HK-2 (cell line): ENCODE measurements at regions not wholly inside any gene's neighbourhood (a gene's known extent, or its start where the extent isn't known, plus 50 kb on each side); places are given as distances from the start of the nearest gene placed in this dataset.
"Not testable (repeated sequence)": the region's sequence is repeated elsewhere in the genome, so short reads cannot be mapped to it uniquely, and the experiment has no call there.

Experiments
- DNase-seq: peaks from one replicate; pipeline ENCODE4 v3.0.0-alpha.2; 2018; ENCODE audit not compliant: unreplicated experiment

GRCh38 chr6:113365191-113365590 lies 492.0 kb upstream of the MARCKS start:
- no peak for DNase-seq

- no peak for DNase-seq
Measured at GRCh38 chr6:113366505-113366904, 490.6 kb upstream of the MARCKS start.

GRCh38 chr6:113370508-113371502 lies 486.3 kb upstream of the MARCKS start:
- DNase-seq: no peak

- DNase-seq: not testable (repeated sequence)
Measured at GRCh38 chr6:113375466-113375865, 481.7 kb upstream of the MARCKS start.

- DNase-seq: no peak
Measured at GRCh38 chr6:113375950-113376846, 480.9 kb upstream of the MARCKS start.

GRCh38 chr6:113376847-113377165 lies 480.3 kb upstream of the MARCKS start:
- no peak for DNase-seq

DNA sequence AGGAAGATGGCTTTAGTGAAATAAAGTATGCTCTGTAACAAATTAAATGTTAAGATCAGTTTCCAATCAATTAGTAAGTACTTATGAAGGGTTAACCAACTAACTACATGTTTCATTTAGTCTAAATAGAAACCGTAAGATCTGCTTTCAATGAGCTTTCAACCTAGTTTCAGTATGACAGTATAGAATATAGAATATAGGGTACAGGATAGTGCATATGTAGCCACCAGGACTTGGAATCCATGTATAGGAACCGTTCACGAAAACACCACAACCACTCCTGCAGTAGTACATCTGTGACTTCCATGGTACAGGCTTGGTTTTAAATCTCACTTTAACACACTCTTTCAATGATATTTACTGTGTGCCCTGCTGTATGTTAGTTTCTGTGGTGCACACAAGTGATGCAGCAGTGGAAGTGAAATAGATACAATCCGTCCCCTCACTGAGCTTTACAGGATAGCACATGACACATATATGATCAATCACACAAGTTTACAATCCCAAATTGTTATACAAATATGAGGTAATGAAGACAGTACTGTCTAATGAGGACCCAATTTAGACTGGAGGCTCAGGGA lies 479.7 kb upstream of the MARCKS start:
- no peak for DNase-seq

DNA sequence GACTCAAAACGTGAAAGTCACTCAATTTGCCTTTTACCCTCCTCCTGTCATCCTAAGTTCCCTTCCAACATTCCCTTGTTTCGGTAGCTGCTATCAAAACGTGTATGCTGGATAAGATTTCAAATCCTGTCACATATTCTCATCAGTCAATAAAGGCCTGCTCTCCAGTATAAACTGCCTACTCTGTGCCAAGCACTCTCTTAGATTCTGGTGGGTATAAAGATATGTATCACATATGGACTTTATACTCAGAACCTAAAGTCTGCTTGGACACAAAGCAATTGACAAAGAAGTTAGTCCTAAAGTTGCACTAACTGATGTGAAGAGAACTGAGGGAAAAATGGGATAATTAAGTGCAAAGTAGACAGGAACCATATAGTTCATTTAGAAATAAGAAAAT lies 476.6 kb upstream of the MARCKS start:
- DNase-seq: no peak

DNA sequence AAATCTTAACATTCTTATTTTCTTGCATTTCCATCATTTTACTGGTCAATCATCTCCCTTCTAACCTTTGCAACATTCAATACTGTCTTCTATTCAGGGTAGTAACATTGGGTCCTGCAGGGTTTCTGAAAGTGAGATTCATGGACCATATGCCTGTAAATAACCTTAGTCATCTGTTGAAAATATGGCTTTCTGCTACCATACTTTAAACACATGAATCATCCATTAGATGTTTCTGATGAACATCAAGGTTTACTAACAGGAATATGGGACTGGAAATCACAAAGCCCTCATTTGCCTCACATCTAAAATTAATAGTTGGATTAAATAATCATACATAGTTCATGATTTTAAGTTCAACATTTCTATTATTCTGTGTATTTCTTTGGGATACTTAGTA lies 475.9 kb upstream of the MARCKS start:
- DNase-seq: no peak

DNA sequence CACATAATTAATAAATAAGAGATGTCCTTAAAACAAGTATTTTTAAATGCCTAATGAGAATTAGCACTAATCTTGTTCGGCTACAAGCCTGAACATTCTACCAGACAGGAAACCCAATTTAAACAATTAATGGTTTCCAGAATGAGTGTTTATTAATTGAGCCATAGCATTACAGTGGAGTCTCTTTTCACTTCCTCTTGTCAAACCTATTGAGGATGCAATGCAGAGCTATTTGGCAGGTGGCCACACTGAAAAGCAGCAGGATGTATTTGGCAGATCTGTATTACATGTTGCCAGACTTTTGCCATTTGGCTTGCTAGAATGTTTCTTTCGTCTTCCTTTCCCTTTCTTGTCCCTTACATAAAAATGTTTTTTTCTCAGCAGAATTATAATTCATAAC lies 475.2 kb upstream of the MARCKS start:
- no peak for DNase-seq

DNA sequence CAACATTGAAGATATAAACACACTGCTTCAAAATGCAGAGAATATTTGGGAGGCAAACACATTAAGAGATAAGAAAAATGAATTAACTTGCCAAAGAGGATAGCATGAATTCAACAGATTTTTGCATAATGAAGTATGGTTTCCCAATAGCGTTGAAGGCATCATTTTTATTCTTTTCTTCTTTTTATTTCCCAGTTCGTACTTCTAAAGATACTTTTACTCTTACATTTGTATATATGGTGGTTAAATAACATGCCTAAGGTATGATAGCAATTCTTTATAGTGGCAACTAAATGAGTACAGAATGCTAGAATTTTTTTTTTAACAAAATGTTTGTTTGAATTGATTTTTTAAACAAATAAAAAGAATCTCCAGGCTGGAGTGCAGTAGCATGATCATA lies 473.4 kb upstream of the MARCKS start:
- no peak for DNase-seq

DNA sequence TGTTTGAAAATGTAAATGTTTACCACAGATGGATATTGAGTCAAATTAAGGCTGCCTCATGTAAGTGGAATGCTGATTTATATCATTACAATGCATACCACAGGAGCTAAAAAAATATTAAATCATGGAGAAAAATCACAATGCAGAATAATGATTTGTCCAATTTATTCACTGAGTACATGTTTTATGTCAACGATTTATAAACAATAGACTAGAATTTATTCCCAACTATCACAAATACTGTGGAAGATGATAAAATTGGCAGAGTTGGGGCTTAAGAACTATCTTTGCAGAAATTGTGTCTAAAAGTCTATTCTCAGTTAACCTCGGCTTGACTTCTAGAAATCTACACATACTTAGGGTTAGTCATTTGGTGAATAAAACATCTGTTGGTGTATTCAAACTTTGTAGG lies 472.1 kb upstream of the MARCKS start:
- no peak for DNase-seq

- no peak for DNase-seq
Measured at GRCh38 chr6:113388996-113389395, 468.1 kb upstream of the MARCKS start.

- DNase-seq: no peak
Measured at GRCh38 chr6:113392551-113393055, 464.5 kb upstream of the MARCKS start.

DNA sequence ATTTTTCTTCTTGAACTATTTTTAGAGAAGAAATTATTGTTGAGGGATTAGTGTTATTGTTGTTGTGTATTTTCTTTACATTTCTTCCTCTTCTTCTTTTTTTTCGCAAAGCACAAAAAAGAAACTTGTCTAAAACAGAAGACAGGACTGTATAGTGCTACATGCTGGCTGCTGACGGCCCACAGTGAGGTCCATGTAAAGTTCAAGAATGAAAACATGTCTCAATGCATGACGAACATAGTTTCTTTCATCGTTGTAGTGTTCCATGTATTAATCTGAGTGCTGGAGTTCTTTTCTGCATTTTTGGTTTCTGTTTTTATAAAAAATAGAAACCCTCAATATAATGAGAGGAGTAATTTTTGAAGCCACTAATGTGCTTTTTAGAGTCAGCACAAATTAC lies 462.9 kb upstream of the MARCKS start:
- DNase-seq: no peak

GRCh38 chr6:113394729-113395128 lies 462.4 kb upstream of the MARCKS start:
- DNase-seq: no peak

GRCh38 chr6:113396730-113397129 lies 460.4 kb upstream of the MARCKS start:
- DNase-seq: no peak

- no peak for DNase-seq
Measured at GRCh38 chr6:113397236-113397635, 459.9 kb upstream of the MARCKS start.

DNA sequence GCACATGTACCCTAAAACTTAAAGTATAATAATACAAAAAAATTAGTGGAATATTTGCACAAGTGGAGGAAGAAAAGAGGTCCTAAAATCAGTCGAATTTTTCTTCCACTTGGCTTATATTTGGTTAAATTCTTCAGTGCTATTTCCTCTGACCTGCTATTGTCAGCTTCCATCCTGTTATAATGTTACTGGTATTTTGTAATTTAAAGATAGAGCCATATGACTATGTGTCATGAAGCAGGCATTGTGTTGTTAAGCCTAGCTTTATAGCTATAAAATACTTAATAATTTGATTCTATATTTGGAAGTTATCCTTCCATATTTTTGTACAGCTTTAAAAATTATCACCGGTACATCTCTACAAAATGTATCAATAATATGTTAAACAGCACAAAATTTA lies 455.9 kb upstream of the MARCKS start:
- DNase-seq: no peak

DNA sequence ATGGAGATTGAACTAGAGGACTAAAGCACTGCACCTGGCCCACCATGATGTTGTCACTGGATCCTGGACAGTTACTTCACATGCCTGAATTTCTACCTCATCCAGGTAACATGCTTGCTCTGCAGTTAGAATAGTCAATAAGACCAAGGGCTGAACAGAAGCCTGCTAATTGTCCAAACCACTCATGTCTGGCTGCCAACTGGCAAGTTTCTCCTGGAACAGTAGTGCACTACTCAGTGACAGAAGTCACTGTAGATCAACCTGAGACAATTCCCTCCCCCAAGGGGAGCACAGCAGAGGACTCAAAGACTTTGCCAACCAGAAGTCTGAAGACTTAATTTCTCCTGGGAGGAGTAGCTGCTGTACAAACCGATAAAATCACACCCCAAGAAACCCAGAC lies 454.6 kb upstream of the MARCKS start:
- DNase-seq: no peak

DNA sequence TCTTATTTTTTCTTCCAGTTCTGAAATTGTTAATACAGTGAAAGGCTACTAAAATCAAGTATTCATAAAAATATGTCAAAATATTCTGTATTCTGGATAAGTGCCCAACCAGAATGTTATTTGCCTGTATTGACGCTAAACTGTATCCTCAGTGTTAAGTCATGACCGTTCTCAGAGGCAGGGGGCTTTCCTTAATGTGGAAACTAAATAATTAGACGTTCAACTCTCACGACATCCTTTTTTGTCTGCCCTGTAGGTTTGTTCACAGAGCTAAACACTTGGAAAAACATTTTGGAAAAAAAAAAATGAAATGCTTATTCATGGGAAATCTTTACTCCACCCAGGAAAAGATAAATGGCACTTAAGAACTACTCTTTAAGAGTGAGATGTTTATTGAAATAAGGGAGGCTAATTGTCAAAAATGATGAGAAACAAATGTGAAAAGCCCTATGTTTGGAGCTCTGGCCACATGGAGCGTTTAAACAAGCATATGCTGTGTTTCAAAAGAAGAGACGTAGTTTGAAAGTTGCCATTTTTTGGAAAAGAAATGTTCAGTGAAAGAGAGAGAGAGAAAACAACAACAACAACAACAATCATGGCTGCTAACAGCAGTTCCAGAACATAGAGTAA lies 453.1 kb upstream of the MARCKS start:
- DNase-seq: no peak
